ENCODE measurements at regions not wholly inside any gene's neighbourhood (a gene's known extent, or its start where the extent isn't known, plus 50 kb on each side); places are given as distances from the start of the nearest gene placed in this dataset.

- no peak for DNase-seq (ENCODE audit: low spot score)
These were observed 53.6 kb upstream of the NRXN1 start for GRCh38 chr2:51085420-51086068.

GRCh38 chr2:51084750-51085149 lies 52.8 kb upstream of the NRXN1 start:
- no peak for DNase-seq (ENCODE audit: low spot score)
